BLaER1 treated with 17β-estradiol and CSF1 and Interleukin-3, amounts not matched to agents 10 nM and 100 nM (cell line): ENCODE measurements at regions not wholly inside any gene's neighbourhood (a gene's known extent, or its start where the extent isn't known, plus 50 kb on each side); places are given as distances from the start of the nearest gene placed in this dataset.

ENCODE experiments used
- H3K27ac ChIP-seq, 11 experiments: shearing (Covaris generic); formaldehyde crosslinking; 2 replicates each; pipeline ENCODE4 v1.8.1; 2022
- H3K27me3 ChIP-seq, 11 experiments: shearing (Covaris generic); formaldehyde crosslinking; 2 replicates each; pipeline ENCODE4 v1.8.1; 2022
- H3K36me3 ChIP-seq, 11 experiments: shearing (Covaris generic); formaldehyde crosslinking; 2 replicates each; pipeline ENCODE4 v1.8.1; 2022
- H3K4me1 ChIP-seq, 10 experiments: shearing (Covaris generic); formaldehyde crosslinking; 2 replicates each; pipeline ENCODE4 v1.8.1; 2022
- H3K4me2 ChIP-seq, 11 experiments: shearing (Covaris generic); formaldehyde crosslinking; 2 replicates each; pipeline ENCODE4 v1.8.1; 2022
- H3K4me3 ChIP-seq, 10 experiments: shearing (Covaris generic); formaldehyde crosslinking; 2 replicates each; pipeline ENCODE4 v1.8.1; 2022
- H3K9ac ChIP-seq, 11 experiments: shearing (Covaris generic); formaldehyde crosslinking; 2 replicates each; pipeline ENCODE4 v1.8.1; 2022
- H3K9me3 ChIP-seq, 11 experiments: shearing (Covaris generic); formaldehyde crosslinking; replicated peaks in 1 of 11; 2 replicates each; pipeline ENCODE4 v1.8.1; 2022
- H4K20me1 ChIP-seq, 11 experiments: shearing (Covaris generic); formaldehyde crosslinking; 2 replicates each; pipeline ENCODE4 v1.8.1; 2022
- Cebpa-rat ChIP-seq, 11 experiments: shearing (Covaris generic); IDR thresholded peaks; 2 replicates each; pipeline ENCODE4 v1.8.1; 2022

- Histone ChIP-seq H3K4me2 (no peak overlapping the region), H3K9me3 (peaks cover 7 to 19% (median 14%) of the 10 kb centered on the region in 11 experiments; a peak in 18 of 22 replicates), H3K27ac (no peak overlapping the region), H4K20me1 (no peaks in the 10 kb centered on the region), H3K36me3 (no peaks in the 10 kb centered on the region), H3K27me3 (no peaks in the 10 kb centered on the region; a peak in 1 of 22 replicates), H3K9ac (no peak overlapping the region), H3K4me1 (no peaks in the 10 kb centered on the region), H3K4me3 (no peak overlapping the region)
- no peak for TF ChIP-seq Cebpa-rat (IDR thresholded peaks at IDR 0.05)
These were observed 203.0 kb upstream of the TNRC6C start for GRCh38 chr17:77755410-77755963.

- TF ChIP-seq Cebpa-rat (IDR thresholded peaks at IDR 0.05) = no peak
- Histone ChIP-seq H3K36me3 (no peaks in the 10 kb centered on the region), H3K27me3 (no peaks in the 10 kb centered on the region; a peak in 1 of 22 replicates), H3K4me2 (no peak overlapping the region), H3K27ac (no peak overlapping the region), H3K4me3 (no peak overlapping the region), H3K4me1 (no peaks in the 10 kb centered on the region), H3K9me3 (peaks cover 7 to 24% (median 17%) of the 10 kb centered on the region in 11 experiments; a peak in 18 of 22 replicates), H3K9ac (no peak overlapping the region), H4K20me1 (no peaks in the 10 kb centered on the region)
These were observed 202.5 kb upstream of the TNRC6C start for GRCh38 chr17:77756028-77756427.

- H3K27ac ChIP-seq = no peak overlapping the region
- H3K4me3 ChIP-seq = no peak overlapping the region
- no peaks in the 10 kb centered on the region for H3K36me3 ChIP-seq
- H3K27me3 ChIP-seq = no peaks in the 10 kb centered on the region; a peak in 1 of 22 replicates
- no peak for TF ChIP-seq Cebpa-rat (IDR thresholded peaks at IDR 0.05)
- no peak overlapping the region for H3K9ac ChIP-seq
- H3K4me1 ChIP-seq = no peaks in the 10 kb centered on the region
- no peak overlapping the region for H3K4me2 ChIP-seq
- H4K20me1 ChIP-seq = no peaks in the 10 kb centered on the region
- H3K9me3 ChIP-seq = peaks cover 7 to 28% (median 17%) of the 10 kb centered on the region in 11 experiments; a peak in 18 of 22 replicates
These were observed 201.5 kb upstream of the TNRC6C start for GRCh38 chr17:77756846-77757560.

- H3K27ac ChIP-seq = no peak overlapping the region
- H4K20me1 ChIP-seq = no peaks in the 10 kb centered on the region
- no peaks in the 10 kb centered on the region for H3K36me3 ChIP-seq
- H3K27me3 ChIP-seq = no peaks in the 10 kb centered on the region; a peak in 1 of 22 replicates
- peaks cover 7 to 28% (median 17%) of the 10 kb centered on the region in 11 experiments; a peak in 18 of 22 replicates for H3K9me3 ChIP-seq
- TF ChIP-seq Cebpa-rat (IDR thresholded peaks at IDR 0.05) = no peak
- H3K4me1 ChIP-seq = no peaks in the 10 kb centered on the region
- no peak overlapping the region for H3K4me3 ChIP-seq
- H3K4me2 ChIP-seq = no peak overlapping the region
- no peak overlapping the region for H3K9ac ChIP-seq
These were observed 201.0 kb upstream of the TNRC6C start for GRCh38 chr17:77757561-77757898.

GRCh38 chr17:77763023-77763422 lies 195.5 kb upstream of the TNRC6C start:
- Histone ChIP-seq H3K4me1 (no peaks in the 10 kb centered on the region), H3K9ac (no peak overlapping the region), H3K27ac (no peak overlapping the region), H3K4me2 (no peak overlapping the region), H3K27me3 (0 out of 22 replicates have a peak, but pooled peaks cover 0 to under 1% (median 0%) of the 10 kb centered on the region in 11 experiments), H3K4me3 (no peak overlapping the region), H4K20me1 (no peaks in the 10 kb centered on the region), H3K9me3 (peaks cover 0 to 14% (median 6%) of the 10 kb centered on the region in 11 experiments; a peak in 7 of 22 replicates), H3K36me3 (no peaks in the 10 kb centered on the region)
- no peak for TF ChIP-seq Cebpa-rat (IDR thresholded peaks at IDR 0.05)

- Histone ChIP-seq H3K9ac (no peak overlapping the region), H3K27ac (no peak overlapping the region), H3K9me3 (peaks cover 0 to 14% (median 6%) of the 10 kb centered on the region in 11 experiments; a peak in 7 of 22 replicates), H3K4me3 (no peak overlapping the region), H3K4me2 (no peak overlapping the region), H3K36me3 (no peaks in the 10 kb centered on the region), H3K4me1 (peaks cover 0 to 2% (median 0%) of the 10 kb centered on the region in 10 experiments; a peak in 1 of 20 replicates), H3K27me3 (peaks cover 0 to 4% (median 0%) of the 10 kb centered on the region in 11 experiments; a peak in 1 of 22 replicates), H4K20me1 (no peaks in the 10 kb centered on the region)
- no peak for TF ChIP-seq Cebpa-rat (IDR thresholded peaks at IDR 0.05)
These were observed 194.9 kb upstream of the TNRC6C start for GRCh38 chr17:77763575-77763974.

GRCh38 chr17:77765292-77765691 lies 193.2 kb upstream of the TNRC6C start:
- no peak overlapping the region for H3K27ac ChIP-seq
- H3K36me3 ChIP-seq = no peaks in the 10 kb centered on the region
- no peak overlapping the region for H3K4me3 ChIP-seq
- H3K4me1 ChIP-seq = peaks cover 4 to 11% (median 6%) of the 10 kb centered on the region in 10 experiments; a peak in 16 of 20 replicates
- H3K9ac ChIP-seq = no peak overlapping the region
- peaks cover 0 to 9% (median 0%) of the 10 kb centered on the region in 11 experiments; a peak in 3 of 22 replicates for H3K27me3 ChIP-seq
- H3K9me3 ChIP-seq = peaks cover 0 to 12% (median 5%) of the 10 kb centered on the region in 11 experiments; a peak in 7 of 22 replicates
- TF ChIP-seq Cebpa-rat (IDR thresholded peaks at IDR 0.05) = no peak
- H3K4me2 ChIP-seq = no peak overlapping the region
- H4K20me1 ChIP-seq = no peaks in the 10 kb centered on the region

GRCh38 chr17:77767148-77767547 lies 191.4 kb upstream of the TNRC6C start:
- no peaks in the 10 kb centered on the region for H4K20me1 ChIP-seq
- peaks cover 11 to 26% (median 19%) of the 10 kb centered on the region in 10 experiments; a peak in 19 of 20 replicates for H3K4me1 ChIP-seq
- no peak overlapping the region for H3K4me2 ChIP-seq
- no peak overlapping the region for H3K4me3 ChIP-seq
- no peak overlapping the region for H3K27ac ChIP-seq
- H3K9ac ChIP-seq = no peak overlapping the region
- H3K9me3 ChIP-seq = no peaks in the 10 kb centered on the region
- peaks cover 0 to 9% (median 0%) of the 10 kb centered on the region in 11 experiments; a peak in 3 of 22 replicates for H3K27me3 ChIP-seq
- H3K36me3 ChIP-seq = no peaks in the 10 kb centered on the region
- TF ChIP-seq Cebpa-rat (IDR thresholded peaks at IDR 0.05) = no peak

- H3K9me3 ChIP-seq = no peaks in the 10 kb centered on the region
- no peak overlapping the region for H3K27ac ChIP-seq
- H3K9ac ChIP-seq = no peak overlapping the region
- peaks cover 11 to 35% (median 30%) of the 10 kb centered on the region in 10 experiments; a peak in 19 of 20 replicates for H3K4me1 ChIP-seq
- H3K4me3 ChIP-seq = no peak overlapping the region
- no peak for TF ChIP-seq Cebpa-rat (IDR thresholded peaks at IDR 0.05)
- H3K27me3 ChIP-seq = peaks cover 0 to 17% (median 0%) of the 10 kb centered on the region in 11 experiments; a peak in 5 of 22 replicates
- H3K36me3 ChIP-seq = no peaks in the 10 kb centered on the region
- H3K4me2 ChIP-seq = no peak overlapping the region
- no peaks in the 10 kb centered on the region for H4K20me1 ChIP-seq
These were observed 190.2 kb upstream of the TNRC6C start for GRCh38 chr17:77768248-77768852.
